Activated T-helper 1 cell treated with anti-CD3 and anti-CD28 coated beads, Interleukin-12 subunit alpha, Interleukin-12 subunit beta, Interleukin-2, Interleukin-4 antibody, amounts not matched to agents 30 ng/mL and 10 ng/mL and 1 ng/mL, durations not matched to agents 14 hours and 24 hours and 36 hours (primary cell): ENCODE measurements at regions not wholly inside any gene's neighbourhood (a gene's known extent, or its start where the extent isn't known, plus 50 kb on each side); places are given as distances from the start of the nearest gene placed in this dataset.

Experiments
- DNase-seq: peaks from one replicate; pipeline ENCODE4 v3.0.0; 2021; ENCODE audit warnings: low spot score
- H3K27ac Mint-ChIP-seq: one replicate; pipeline ENCODE4 v1.8.0; 2021; ENCODE audit warnings: mild to moderate bottlenecking, mixed read lengths
- H3K27me3 Mint-ChIP-seq: one replicate; pipeline ENCODE4 v1.8.0; 2022; ENCODE audit warnings: mild to moderate bottlenecking, moderate library complexity, mixed read lengths; ENCODE audit not compliant: insufficient read depth
- H3K36me3 Mint-ChIP-seq: one replicate; pipeline ENCODE4 v1.8.0; 2021; ENCODE audit warnings: low read depth, mixed read lengths
- H3K4me1 Mint-ChIP-seq: one replicate; pipeline ENCODE4 v1.8.0; 2021; ENCODE audit warnings: low read depth, mixed read lengths
- H3K4me3 Mint-ChIP-seq: one replicate; pipeline ENCODE4 v1.8.0; 2021; ENCODE audit warnings: mild to moderate bottlenecking, moderate library complexity, mixed read lengths
- H3K9me3 Mint-ChIP-seq: one replicate; pipeline ENCODE4 v1.8.0; 2021; ENCODE audit warnings: mixed read lengths
- intact Hi-C: fragments of 100-400 bp; cut with micrococcal nuclease; formaldehyde crosslinking; loops from one replicate; pipeline ENCODE4 v1.15.1; 2024

- no peaks in the 10 kb centered on the region for H3K4me1 Mint-ChIP-seq
- no peak overlapping the region for H3K4me3 Mint-ChIP-seq
- no peak for DNase-seq
- no peaks in the 10 kb centered on the region for H3K36me3 Mint-ChIP-seq
- no peak overlapping the region for H3K27ac Mint-ChIP-seq
- no peaks in the 10 kb centered on the region for H3K9me3 Mint-ChIP-seq
- peaks cover 7% of the 10 kb centered on the region for H3K27me3 Mint-ChIP-seq
- intact Hi-C loops, result no loop called here
Observed at GRCh38 chr4:24704149-24704548, 91.2 kb upstream of the SOD3 start.

GRCh38 chr4:24705016-24705753 lies 90.2 kb upstream of the SOD3 start:
- Mint-ChIP-seq H3K27me3 (peaks cover 5% of the 10 kb centered on the region), H3K4me1 (no peaks in the 10 kb centered on the region), H3K36me3 (no peaks in the 10 kb centered on the region), H3K9me3 (no peaks in the 10 kb centered on the region), H3K4me3 (no peak overlapping the region), H3K27ac (no peak overlapping the region)
- DNase-seq, result no peak
- intact Hi-C loops, result no loop called here

- H3K4me1 Mint-ChIP-seq, result no peaks in the 10 kb centered on the region
- H3K27me3 Mint-ChIP-seq, result no peaks in the 10 kb centered on the region
- intact Hi-C loops, result no loop called here
- no peak overlapping the region for H3K4me3 Mint-ChIP-seq
- no peaks in the 10 kb centered on the region for H3K36me3 Mint-ChIP-seq
- H3K27ac Mint-ChIP-seq, result no peak overlapping the region
- DNase-seq, result no peak
- peaks cover 7% of the 10 kb centered on the region for H3K9me3 Mint-ChIP-seq
Observed at GRCh38 chr4:24713604-24714003, 81.8 kb upstream of the SOD3 start.

DNA sequence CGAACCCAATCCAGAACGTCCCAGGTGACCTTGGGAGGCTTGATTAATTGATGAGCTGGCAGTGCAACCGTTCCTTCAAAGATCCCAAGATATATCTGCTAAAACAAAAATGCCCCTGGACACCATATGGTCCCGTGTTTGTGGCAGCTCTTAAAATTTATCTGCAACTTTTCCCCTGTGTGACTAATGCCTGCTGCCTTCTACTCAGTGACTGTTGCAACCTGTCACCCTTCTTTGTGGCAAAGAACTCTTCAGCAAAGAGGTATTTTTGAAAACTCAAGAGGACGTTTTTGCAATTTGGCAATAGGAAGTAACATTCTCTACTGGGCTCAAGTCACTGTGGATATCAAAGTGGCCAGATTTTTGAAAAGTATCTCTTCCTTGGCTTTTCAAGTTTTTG lies 75.8 kb upstream of the SOD3 start:
- no peaks in the 10 kb centered on the region for H3K27me3 Mint-ChIP-seq
- peaks cover 7% of the 10 kb centered on the region for H3K9me3 Mint-ChIP-seq
- intact Hi-C loops, result no loop called here
- no peak overlapping the region for H3K4me3 Mint-ChIP-seq
- no peaks in the 10 kb centered on the region for H3K4me1 Mint-ChIP-seq
- no peaks in the 10 kb centered on the region for H3K36me3 Mint-ChIP-seq
- DNase-seq, result no peak
- no peak overlapping the region for H3K27ac Mint-ChIP-seq

DNA sequence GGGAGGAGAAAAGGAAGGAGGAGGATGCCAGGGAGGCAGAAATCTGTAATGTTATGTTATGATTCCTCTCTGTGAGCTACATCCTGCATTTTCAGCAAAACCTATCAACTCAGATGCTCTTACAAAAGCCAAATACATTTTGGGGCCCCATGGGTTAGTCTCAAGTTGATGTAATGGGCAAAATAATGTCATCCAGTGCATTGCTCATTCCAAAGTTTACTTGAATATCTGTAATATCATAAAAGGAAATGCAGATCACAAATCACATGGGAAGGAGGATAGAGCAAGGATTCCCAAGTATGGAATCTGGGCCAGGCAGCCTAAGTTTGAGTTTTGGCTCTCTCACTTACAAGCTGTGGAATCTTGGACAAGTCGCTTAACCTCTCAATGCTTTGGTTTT lies 74.9 kb upstream of the SOD3 start:
- no peak for DNase-seq
- intact Hi-C loops, result no loop called here
- Mint-ChIP-seq H3K36me3 (no peaks in the 10 kb centered on the region), H3K27ac (no peak overlapping the region), H3K4me1 (no peaks in the 10 kb centered on the region), H3K4me3 (no peak overlapping the region), H3K27me3 (no peaks in the 10 kb centered on the region), H3K9me3 (peaks cover 2% of the 10 kb centered on the region)

GRCh38 chr4:24720979-24721378 lies 74.4 kb upstream of the SOD3 start:
- no peaks in the 10 kb centered on the region for H3K9me3 Mint-ChIP-seq
- H3K27me3 Mint-ChIP-seq, result no peaks in the 10 kb centered on the region
- no peaks in the 10 kb centered on the region for H3K4me1 Mint-ChIP-seq
- H3K36me3 Mint-ChIP-seq, result no peaks in the 10 kb centered on the region
- H3K4me3 Mint-ChIP-seq, result no peak overlapping the region
- intact Hi-C loops, result no loop called here
- no peak overlapping the region for H3K27ac Mint-ChIP-seq
- no peak for DNase-seq

DNA sequence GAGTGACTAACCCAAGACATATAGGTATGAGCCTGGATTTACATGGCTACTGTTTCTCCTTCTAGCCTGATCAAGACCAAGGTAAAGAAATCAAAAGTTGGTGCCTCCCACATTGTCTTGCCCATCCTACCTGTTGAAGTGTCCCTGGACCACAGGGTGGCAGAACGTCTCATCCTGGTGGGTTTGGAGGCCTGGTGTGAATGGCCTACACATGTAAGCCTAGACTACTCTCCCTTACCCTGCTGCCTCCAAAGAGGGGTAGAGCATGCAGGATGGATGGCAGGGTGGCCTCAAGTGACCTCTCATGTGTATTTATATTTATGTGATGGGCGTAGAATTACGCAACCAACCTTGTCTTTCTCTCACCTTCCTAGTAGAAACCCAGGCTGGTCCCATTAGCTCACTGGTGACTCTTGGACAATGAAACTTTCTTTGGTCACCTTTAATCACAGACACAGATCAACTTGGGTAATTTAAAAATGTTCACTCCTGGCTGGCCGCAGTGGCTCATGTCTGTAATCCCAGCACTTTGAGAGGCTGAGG lies 73.3 kb upstream of the SOD3 start:
- H3K36me3 Mint-ChIP-seq, result no peaks in the 10 kb centered on the region
- H3K27me3 Mint-ChIP-seq, result no peaks in the 10 kb centered on the region
- H3K9me3 Mint-ChIP-seq, result no peaks in the 10 kb centered on the region
- no peaks in the 10 kb centered on the region for H3K4me1 Mint-ChIP-seq
- H3K4me3 Mint-ChIP-seq, result no peak overlapping the region
- intact Hi-C loops, result no loop called here
- no peak overlapping the region for H3K27ac Mint-ChIP-seq
- no peak for DNase-seq

DNA sequence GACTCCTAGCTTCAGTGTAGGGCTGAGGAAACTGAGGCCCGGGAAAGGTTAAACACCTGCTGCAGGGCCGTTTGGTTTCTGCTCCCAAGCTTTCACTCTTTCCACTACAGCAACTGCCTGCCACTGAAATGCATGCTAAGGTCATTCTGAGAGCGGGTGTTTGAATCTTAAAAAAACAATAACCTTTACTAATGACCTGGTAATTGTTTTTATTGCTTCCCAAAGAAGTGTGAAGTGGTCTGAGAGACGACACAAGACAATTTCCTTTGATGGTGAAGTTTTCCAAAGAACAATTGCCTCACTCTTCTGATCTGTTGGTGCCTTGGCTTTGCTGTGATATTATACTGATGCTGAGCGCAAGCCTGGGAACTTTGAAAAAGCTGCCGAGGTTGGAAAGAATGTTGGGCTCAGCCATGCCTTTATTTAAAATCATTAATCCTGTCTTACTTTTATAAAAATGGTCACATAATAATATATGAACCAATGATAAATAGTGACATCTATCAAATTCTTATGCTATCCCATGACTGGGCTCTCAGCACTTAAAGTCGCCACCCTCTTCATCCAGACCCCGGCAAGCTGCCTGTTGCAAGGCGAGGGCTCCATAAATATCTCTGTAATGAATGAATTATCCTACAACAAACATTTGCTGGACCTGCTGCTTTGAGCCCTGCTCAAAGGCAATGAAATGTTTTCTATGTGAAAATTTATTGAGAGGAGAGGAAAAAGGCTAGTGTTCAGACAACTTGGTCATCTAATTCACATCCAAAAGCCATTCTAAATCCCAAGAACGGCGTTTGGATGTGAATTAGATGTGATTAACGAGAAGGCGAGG lies 67.8 kb upstream of the SOD3 start:
- no peaks in the 10 kb centered on the region for H3K27me3 Mint-ChIP-seq
- no peaks in the 10 kb centered on the region for H3K36me3 Mint-ChIP-seq
- H3K4me1 Mint-ChIP-seq, result no peaks in the 10 kb centered on the region
- DNase-seq, result no peak
- no peaks in the 10 kb centered on the region for H3K9me3 Mint-ChIP-seq
- intact Hi-C loops, result no loop called here
- H3K27ac Mint-ChIP-seq, result no peak overlapping the region
- no peak overlapping the region for H3K4me3 Mint-ChIP-seq

GRCh38 chr4:24729119-24729730 lies 66.1 kb upstream of the SOD3 start:
- no peaks in the 10 kb centered on the region for H3K36me3 Mint-ChIP-seq
- no peaks in the 10 kb centered on the region for H3K9me3 Mint-ChIP-seq
- H3K4me3 Mint-ChIP-seq, result no peak overlapping the region
- H3K27ac Mint-ChIP-seq, result no peak overlapping the region
- intact Hi-C loops, result no loop called here
- no peaks in the 10 kb centered on the region for H3K27me3 Mint-ChIP-seq
- no peak for DNase-seq
- no peaks in the 10 kb centered on the region for H3K4me1 Mint-ChIP-seq

- no peak for DNase-seq
- Mint-ChIP-seq H3K27me3 (no peaks in the 10 kb centered on the region), H3K4me1 (no peaks in the 10 kb centered on the region), H3K9me3 (no peaks in the 10 kb centered on the region), H3K27ac (no peak overlapping the region), H3K36me3 (no peaks in the 10 kb centered on the region), H3K4me3 (no peak overlapping the region)
- intact Hi-C loops, result no loop called here
Observed at GRCh38 chr4:24730256-24731001, 64.9 kb upstream of the SOD3 start.

GRCh38 chr4:24731448-24731847 lies 63.9 kb upstream of the SOD3 start:
- no peaks in the 10 kb centered on the region for H3K27me3 Mint-ChIP-seq
- no peak overlapping the region for H3K27ac Mint-ChIP-seq
- no peaks in the 10 kb centered on the region for H3K36me3 Mint-ChIP-seq
- DNase-seq, result no peak
- intact Hi-C loops, result no loop called here
- H3K4me3 Mint-ChIP-seq, result no peak overlapping the region
- peaks cover 3% of the 10 kb centered on the region for H3K9me3 Mint-ChIP-seq
- no peaks in the 10 kb centered on the region for H3K4me1 Mint-ChIP-seq

- intact Hi-C loops, result no loop called here
- Mint-ChIP-seq H3K36me3 (no peaks in the 10 kb centered on the region), H3K27ac (no peak overlapping the region), H3K4me3 (no peak overlapping the region), H3K27me3 (no peaks in the 10 kb centered on the region), H3K4me1 (no peaks in the 10 kb centered on the region), H3K9me3 (peaks cover 19% of the 10 kb centered on the region)
- no peak for DNase-seq
Observed at GRCh38 chr4:24734511-24734910, 60.9 kb upstream of the SOD3 start.
